ENCODE measurements at regions not wholly inside any gene's neighbourhood (a gene's known extent, or its start where the extent isn't known, plus 50 kb on each side); places are given as distances from the start of the nearest gene placed in this dataset.
"Not testable (repeated sequence)": the region's sequence is repeated elsewhere in the genome, so short reads cannot be mapped to it uniquely, and the experiment has no call there.

DNA sequence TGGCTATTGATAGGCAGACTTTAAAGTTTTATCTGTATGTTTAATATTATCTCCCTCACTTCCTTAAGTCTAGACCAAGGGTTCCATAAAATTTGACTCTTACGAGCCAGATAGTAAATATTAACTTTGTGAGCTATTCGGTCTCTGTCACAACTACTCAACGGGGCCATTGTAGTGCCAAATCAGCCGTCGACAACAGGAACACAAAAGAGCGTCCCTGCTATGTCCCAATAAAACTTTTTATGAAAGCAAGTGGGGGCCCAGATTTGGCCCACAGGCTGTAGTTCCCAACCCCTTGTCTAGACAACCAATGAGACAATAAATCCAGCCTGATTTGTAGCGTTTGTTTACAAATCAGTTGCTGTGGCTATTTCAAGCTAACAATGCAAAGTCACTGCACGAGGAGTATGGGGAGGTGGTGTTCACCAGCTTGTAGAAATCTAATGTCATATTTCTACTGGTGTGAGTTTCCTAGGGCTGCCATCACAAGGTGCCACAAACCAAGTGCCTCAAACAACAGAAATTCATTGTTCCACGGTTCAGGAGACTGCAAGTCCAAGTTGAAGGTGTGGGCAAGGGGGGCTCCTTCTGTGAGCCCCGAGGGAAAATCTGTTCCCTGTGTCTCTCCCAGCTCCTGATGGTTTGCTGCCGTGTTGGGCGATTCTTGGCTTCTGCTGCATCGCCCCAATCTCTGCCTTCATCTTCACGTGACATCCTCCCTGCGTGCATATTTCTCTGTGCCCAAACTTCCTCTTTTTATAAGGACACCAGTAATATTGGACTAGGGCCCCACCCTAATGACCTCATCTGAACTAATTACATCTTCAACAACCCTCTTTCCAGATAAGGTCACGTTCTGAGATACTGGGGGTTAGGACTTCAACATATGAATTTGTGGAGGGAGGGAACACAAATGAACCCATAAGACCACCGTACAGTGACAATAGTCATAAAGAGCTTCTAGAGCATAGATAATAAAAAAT lies 356.0 kb upstream of the JARID2 start:
- Histone ChIP-seq H3K27me3 (replicated peaks; ENCODE audit: insufficient read depth, low read length) (no peaks in the 10 kb centered on the region), H3K9me3 (replicated peaks; ENCODE audit: insufficient read depth, low read length) (no peaks in the 10 kb centered on the region), H3F3A (ENCODE audit: insufficient read depth, low read length) (no peaks in the 10 kb centered on the region), H3K79me2 (ENCODE audit: low read length) (no peaks in the 10 kb centered on the region), H3K27ac (ENCODE audit: low read length) (no peak overlapping the region), H2AFZ (ENCODE audit: low read length) (no peak overlapping the region), H3K4me2 (ENCODE audit: low read depth, low read length) (no peak overlapping the region), H3K9me2 (replicated peaks; ENCODE audit: insufficient read depth, low read length) (no peaks in the 10 kb centered on the region), H3K4me3 (ENCODE audit: low read length) (no peak overlapping the region), H3K9ac (ENCODE audit: low read length) (no peak overlapping the region), H3K36me3 (replicated peaks; ENCODE audit: insufficient read depth, low read length) (no peaks in the 10 kb centered on the region), H4K20me1 (ENCODE audit: insufficient read depth, low read length) (no peaks in the 10 kb centered on the region), H3K4me1 (ENCODE audit: low read length) (no peaks in the 10 kb centered on the region)
- DNase-seq = no peak
- no peak for TF ChIP-seq EZH2phosphoT487 (IDR thresholded peaks at IDR 0.05; ENCODE audit: low read length)
- TF ChIP-seq EZH2 (optimal IDR thresholded peaks at IDR 0.05; ENCODE audit: low read depth, low read length) = no peak
- TF ChIP-seq, protein P1, sequence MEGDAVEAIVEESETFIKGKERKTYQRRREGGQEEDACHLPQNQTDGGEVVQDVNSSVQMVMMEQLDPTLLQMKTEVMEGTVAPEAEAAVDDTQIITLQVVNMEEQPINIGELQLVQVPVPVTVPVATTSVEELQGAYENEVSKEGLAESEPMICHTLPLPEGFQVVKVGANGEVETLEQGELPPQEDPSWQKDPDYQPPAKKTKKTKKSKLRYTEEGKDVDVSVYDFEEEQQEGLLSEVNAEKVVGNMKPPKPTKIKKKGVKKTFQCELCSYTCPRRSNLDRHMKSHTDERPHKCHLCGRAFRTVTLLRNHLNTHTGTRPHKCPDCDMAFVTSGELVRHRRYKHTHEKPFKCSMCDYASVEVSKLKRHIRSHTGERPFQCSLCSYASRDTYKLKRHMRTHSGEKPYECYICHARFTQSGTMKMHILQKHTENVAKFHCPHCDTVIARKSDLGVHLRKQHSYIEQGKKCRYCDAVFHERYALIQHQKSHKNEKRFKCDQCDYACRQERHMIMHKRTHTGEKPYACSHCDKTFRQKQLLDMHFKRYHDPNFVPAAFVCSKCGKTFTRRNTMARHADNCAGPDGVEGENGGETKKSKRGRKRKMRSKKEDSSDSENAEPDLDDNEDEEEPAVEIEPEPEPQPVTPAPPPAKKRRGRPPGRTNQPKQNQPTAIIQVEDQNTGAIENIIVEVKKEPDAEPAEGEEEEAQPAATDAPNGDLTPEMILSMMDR (IDR thresholded peaks at IDR 0.05; ENCODE audit: low read length) = no peak

- H3F3A ChIP-seq (ENCODE audit: insufficient read depth, low read length); DNase-seq; H3K36me3 ChIP-seq (replicated peaks; ENCODE audit: insufficient read depth, low read length); H3K4me3 ChIP-seq (ENCODE audit: low read length); H3K9me2 ChIP-seq (replicated peaks; ENCODE audit: insufficient read depth, low read length); H3K9ac ChIP-seq (ENCODE audit: low read length); H4K20me1 ChIP-seq (ENCODE audit: insufficient read depth, low read length); H3K27ac ChIP-seq (ENCODE audit: low read length); H3K9me3 ChIP-seq (replicated peaks; ENCODE audit: insufficient read depth, low read length); H3K79me2 ChIP-seq (ENCODE audit: low read length); H3K4me1 ChIP-seq (ENCODE audit: low read length); H3K27me3 ChIP-seq (replicated peaks; ENCODE audit: insufficient read depth, low read length); H3K4me2 ChIP-seq (ENCODE audit: low read depth, low read length); H2AFZ ChIP-seq (ENCODE audit: low read length): not testable (repeated sequence)
These were observed 354.0 kb upstream of the JARID2 start for GRCh38 chr6:14891820-14892375.

GRCh38 chr6:14894105-14894504 lies 351.8 kb upstream of the JARID2 start:
- H3K4me1 ChIP-seq (ENCODE audit: low read length) = no peaks in the 10 kb centered on the region
- H3K36me3 ChIP-seq (replicated peaks; ENCODE audit: insufficient read depth, low read length) = no peaks in the 10 kb centered on the region
- no peak overlapping the region for H3K27ac ChIP-seq (ENCODE audit: low read length)
- no peak for DNase-seq
- no peaks in the 10 kb centered on the region for H3F3A ChIP-seq (ENCODE audit: insufficient read depth, low read length)
- no peak overlapping the region for H2AFZ ChIP-seq (ENCODE audit: low read length)
- TF ChIP-seq, protein P1 (IDR thresholded peaks at IDR 0.05; ENCODE audit: low read length) = no peak
- TF ChIP-seq EZH2 (optimal IDR thresholded peaks at IDR 0.05; ENCODE audit: low read depth, low read length) = no peak
- no peak for TF ChIP-seq EZH2phosphoT487 (IDR thresholded peaks at IDR 0.05; ENCODE audit: low read length)
- no peaks in the 10 kb centered on the region for H4K20me1 ChIP-seq (ENCODE audit: insufficient read depth, low read length)
- H3K79me2 ChIP-seq (ENCODE audit: low read length) = no peaks in the 10 kb centered on the region
- no peak overlapping the region for H3K4me2 ChIP-seq (ENCODE audit: low read depth, low read length)
- H3K9me2 ChIP-seq (replicated peaks; ENCODE audit: insufficient read depth, low read length) = no peaks in the 10 kb centered on the region
- no peaks in the 10 kb centered on the region for H3K9me3 ChIP-seq (replicated peaks; ENCODE audit: insufficient read depth, low read length)
- no peak overlapping the region for H3K9ac ChIP-seq (ENCODE audit: low read length)
- no peak overlapping the region for H3K4me3 ChIP-seq (ENCODE audit: low read length)
- no peaks in the 10 kb centered on the region for H3K27me3 ChIP-seq (replicated peaks; ENCODE audit: insufficient read depth, low read length)

GRCh38 chr6:14896475-14896874 lies 349.4 kb upstream of the JARID2 start:
- Histone ChIP-seq H3K9me2 (replicated peaks; ENCODE audit: insufficient read depth, low read length) (no peaks in the 10 kb centered on the region), H3K4me2 (ENCODE audit: low read depth, low read length) (no peak overlapping the region), H3K27ac (ENCODE audit: low read length) (no peak overlapping the region), H3K4me1 (ENCODE audit: low read length) (no peaks in the 10 kb centered on the region), H2AFZ (ENCODE audit: low read length) (no peak overlapping the region), H3K9ac (ENCODE audit: low read length) (no peak overlapping the region), H4K20me1 (ENCODE audit: insufficient read depth, low read length) (no peaks in the 10 kb centered on the region), H3K4me3 (ENCODE audit: low read length) (no peak overlapping the region), H3K36me3 (replicated peaks; ENCODE audit: insufficient read depth, low read length) (no peaks in the 10 kb centered on the region), H3K27me3 (replicated peaks; ENCODE audit: insufficient read depth, low read length) (no peaks in the 10 kb centered on the region), H3K79me2 (ENCODE audit: low read length) (no peaks in the 10 kb centered on the region), H3K9me3 (replicated peaks; ENCODE audit: insufficient read depth, low read length) (no peaks in the 10 kb centered on the region), H3F3A (ENCODE audit: insufficient read depth, low read length) (no peaks in the 10 kb centered on the region)
- TF ChIP-seq EZH2phosphoT487 (IDR thresholded peaks at IDR 0.05; ENCODE audit: low read length) (no peak), EZH2 (optimal IDR thresholded peaks at IDR 0.05; ENCODE audit: low read depth, low read length) (no peak)
- TF ChIP-seq, protein P1 (IDR thresholded peaks at IDR 0.05; ENCODE audit: low read length) = no peak
- DNase-seq = no peak

All from MM.1S (cell line).